ENCODE measurements at regions not wholly inside any gene's neighbourhood (a gene's known extent, or its start where the extent isn't known, plus 50 kb on each side); places are given as distances from the start of the nearest gene placed in this dataset.

GRCh38 chr4:57661517-57662090, 551.4 kb upstream of the IGFBP7 start:
- no peak for DNase-seq

DNA sequence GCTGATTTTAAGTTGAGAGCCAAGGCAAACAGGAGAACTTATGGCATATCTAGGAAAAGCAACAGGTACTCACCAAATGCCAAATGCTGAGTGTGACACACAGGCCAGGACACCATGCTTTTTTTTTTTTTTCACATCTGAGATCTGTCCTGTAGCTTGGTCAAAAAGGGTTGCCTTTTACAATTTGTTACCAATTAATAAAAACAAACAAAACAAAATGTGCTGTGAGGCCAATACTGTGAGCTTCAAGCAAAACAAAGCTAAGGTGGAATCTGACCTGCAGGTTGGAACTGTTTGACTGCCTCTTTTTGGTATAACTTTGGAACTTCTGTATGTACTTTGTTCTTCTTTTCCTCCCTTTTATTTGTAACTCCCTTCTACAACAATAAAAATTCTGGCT, 548.5 kb upstream of the IGFBP7 start:
- DNase-seq, result no peak

GRCh38 chr4:57658188-57658587, 548.0 kb upstream of the IGFBP7 start:
- DNase-seq, result no peak

DNA sequence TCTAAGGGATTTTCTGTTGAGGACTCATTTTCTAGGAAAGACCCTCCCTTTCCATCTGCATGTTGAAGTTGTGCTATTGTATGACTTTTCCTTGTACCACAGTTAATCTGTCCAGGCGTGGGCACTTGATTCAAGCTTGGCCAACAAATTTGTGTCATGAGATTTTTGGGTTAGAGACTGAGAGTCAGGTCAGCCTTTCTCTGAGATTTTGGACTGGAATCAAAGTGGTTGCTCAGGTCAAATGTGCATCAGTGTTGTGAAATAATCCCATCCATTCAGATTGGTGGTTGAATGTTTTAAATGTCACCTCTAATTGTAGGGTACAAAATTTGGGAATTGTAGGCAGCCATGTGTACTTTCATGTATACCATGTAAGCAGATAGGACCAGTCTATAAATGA, 545.2 kb upstream of the IGFBP7 start:
- DNase-seq, result no peak

- no peak for DNase-seq
Measured at GRCh38 chr4:57652779-57653178, 542.6 kb upstream of the IGFBP7 start.

GRCh38 chr4:57640391-57641100, 530.4 kb upstream of the IGFBP7 start:
- no peak for DNase-seq

DNA sequence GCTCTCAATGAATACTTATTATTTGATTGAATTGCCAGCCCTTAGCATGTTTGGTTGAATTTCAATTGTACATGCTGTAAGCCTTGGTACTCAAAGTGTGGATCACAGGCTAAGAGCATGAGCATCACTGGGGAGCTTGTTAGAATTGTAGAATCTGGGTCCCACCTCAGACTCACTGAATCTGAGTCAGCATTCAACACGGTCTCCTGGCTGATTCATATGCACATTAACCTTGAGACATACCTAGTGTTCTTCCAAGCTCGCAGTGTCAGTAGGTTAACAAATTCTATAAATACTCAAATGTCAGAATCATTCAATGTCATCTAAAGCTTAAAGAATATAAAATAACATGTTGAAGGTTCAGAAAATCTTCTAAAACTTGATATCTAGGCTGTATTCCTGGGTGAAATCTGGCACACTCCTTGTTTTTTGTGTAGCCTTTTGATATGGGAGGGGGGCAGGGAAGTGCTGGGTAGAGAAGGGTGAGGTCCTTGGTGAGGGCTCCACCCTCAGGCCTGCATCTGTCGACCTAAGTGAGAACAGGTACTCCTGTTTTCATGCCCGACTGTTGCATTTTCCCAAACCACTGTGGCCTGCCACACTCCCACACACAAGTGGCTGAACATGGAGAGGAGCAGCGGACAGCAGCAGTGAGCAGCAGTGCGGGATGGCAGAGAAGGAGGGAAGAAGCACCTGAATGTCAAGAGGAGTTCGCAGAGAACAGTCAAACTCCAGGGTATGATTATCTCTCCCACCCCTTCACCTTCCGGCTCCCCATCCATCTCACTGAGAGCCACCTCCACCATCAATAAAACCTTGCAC, 529.6 kb upstream of the IGFBP7 start:
- DNase-seq, result no peak

DNA sequence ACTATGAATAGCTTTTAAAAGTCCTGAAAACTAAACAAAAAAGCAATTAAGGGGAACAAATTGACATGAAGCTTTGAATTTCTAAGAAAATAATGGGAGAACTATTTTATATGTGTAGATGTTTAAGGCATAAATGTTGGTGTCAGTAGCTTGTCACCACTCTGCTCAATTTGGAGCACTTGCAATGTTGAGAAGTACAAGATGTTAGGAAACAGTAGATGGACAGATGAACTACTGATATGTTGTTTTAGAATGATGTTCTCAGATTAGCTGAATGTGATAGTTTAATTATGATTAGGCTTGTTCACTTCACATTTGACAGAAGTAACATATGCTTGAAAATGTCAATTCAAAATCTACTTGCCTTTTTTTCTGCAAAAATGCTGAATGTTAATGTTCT, 525.7 kb upstream of the IGFBP7 start:
- no peak for DNase-seq

DNA sequence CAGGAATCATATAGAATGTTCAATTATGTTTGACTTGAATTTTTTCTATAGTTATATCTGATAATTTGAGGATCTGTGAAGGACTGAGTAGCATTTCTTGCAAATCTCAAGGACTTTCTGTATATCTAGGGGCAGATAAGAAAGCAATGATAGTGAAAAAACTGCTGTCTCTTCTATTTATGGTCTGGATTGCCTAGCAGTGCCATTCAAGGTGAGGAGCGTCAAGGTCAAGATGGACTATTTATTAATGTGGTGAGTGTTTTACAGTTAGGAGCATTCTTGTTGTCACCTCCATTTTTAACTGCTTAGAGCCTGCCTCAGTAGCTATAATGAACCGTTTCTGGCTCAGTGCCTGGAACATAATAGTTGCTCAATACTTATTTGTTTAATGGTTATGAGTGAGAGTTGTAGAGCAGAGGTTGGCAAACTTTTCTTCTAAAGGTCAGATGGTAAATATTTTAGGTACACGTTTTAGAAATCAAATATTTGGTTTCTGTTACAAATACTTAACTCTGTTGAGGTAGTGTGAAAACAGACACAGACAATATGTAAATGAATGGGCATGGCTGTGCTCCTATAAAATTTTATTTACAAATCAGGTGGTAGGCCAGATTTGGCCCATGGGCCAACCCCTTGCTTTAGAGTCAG, 523.2 kb upstream of the IGFBP7 start:
- no peak for DNase-seq

GRCh38 chr4:57632564-57632963, 522.4 kb upstream of the IGFBP7 start:
- no peak for DNase-seq

- no peak for DNase-seq
Measured at GRCh38 chr4:57631147-57631546, 521.0 kb upstream of the IGFBP7 start.

DNA sequence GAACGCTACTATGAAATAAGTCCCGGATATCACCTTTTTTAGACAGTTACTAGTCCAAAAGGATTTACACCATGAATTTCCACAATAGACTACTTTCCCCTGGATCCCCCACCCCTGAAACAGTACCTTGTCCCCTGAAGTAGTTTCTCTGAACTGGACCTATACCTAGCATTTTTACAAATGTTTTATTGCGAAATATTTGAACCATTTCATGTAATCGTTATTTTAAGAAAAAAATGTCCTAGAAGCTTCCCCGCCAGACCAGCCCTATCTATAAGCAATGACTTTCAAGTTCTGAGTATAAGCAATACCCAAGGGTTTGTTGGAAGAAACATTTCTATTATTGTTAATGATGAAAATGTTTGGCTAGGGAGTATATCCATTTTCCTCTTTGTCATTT, 517.8 kb upstream of the IGFBP7 start:
- DNase-seq, result no peak

- no peak for DNase-seq
Measured at GRCh38 chr4:57614257-57614932, 504.2 kb upstream of the IGFBP7 start.

GRCh38 chr4:57612279-57612678, 502.1 kb upstream of the IGFBP7 start:
- DNase-seq, result no peak

DNA sequence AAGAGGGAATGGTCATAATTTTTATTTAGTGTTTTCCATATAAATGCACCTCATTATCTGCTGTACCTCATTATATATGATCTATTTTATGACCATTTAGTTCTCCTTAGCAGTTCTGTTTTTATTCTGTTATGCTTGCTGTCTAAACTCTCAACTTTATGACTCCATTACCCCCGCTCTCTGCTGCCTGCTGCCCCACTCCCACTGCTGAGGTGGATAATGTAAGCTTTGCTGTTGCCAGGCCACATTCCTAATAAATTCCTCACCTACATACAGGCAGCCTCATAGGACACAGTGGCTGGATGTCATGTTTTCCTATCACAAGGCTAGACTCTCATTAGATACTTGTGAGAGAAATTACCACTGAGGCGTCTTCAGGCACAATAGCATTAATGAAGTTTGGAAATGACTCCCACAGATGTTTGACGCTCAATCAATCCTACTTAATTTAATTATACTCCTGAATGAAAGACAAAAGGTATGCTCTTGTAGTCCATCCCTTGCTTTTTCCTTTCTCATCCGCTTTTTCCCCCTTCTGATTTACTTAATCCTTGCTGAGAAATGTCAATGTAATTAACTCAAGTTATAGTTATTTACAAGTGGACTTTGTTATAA, 497.5 kb upstream of the IGFBP7 start:
- no peak for DNase-seq

- DNase-seq, result no peak
Measured at GRCh38 chr4:57605376-57605775, 495.2 kb upstream of the IGFBP7 start.

GRCh38 chr4:57602141-57602540, 492.0 kb upstream of the IGFBP7 start:
- DNase-seq, result no peak

- no peak for DNase-seq
Measured at GRCh38 chr4:57591073-57591472, 480.9 kb upstream of the IGFBP7 start.

GRCh38 chr4:57588557-57588956, 478.4 kb upstream of the IGFBP7 start:
- no peak for DNase-seq

- no peak for DNase-seq
Measured at GRCh38 chr4:57580710-57581599, 470.8 kb upstream of the IGFBP7 start.

GRCh38 chr4:57575426-57575825, 465.2 kb upstream of the IGFBP7 start:
- DNase-seq, result no peak

All from dermis blood vessel endothelial cell (primary cell).